Naive thymus-derived CD8-positive, alpha-beta T cell (primary cell): ENCODE measurements at regions not wholly inside any gene's neighbourhood (a gene's known extent, or its start where the extent isn't known, plus 50 kb on each side); places are given as distances from the start of the nearest gene placed in this dataset.

ENCODE experiments used
- ATAC-seq, 2 donors: fragments of 150-1000 bp; cut with Tn5 transposase in 1 of 2; sonication (Bioruptor Pico), chemical (Tn5 transposase) in 1 of 2; 1 replicate in 1 of 2; 2 replicates in 1 of 2; pipeline ENCODE4 v1.10.0; 2021; ENCODE audit warnings: mild to moderate bottlenecking in 2 of 2, moderate library complexity in 2 of 2
- POLR2A ChIA-PET: fragments of 350-600 bp; sonication (Branson Sonifier 250); formaldehyde crosslinking; loops from one replicate; lab custom pipeline; 2021; ENCODE audit warnings: antibody characterized with exemption; lab: Charles Lee
- DNase-seq, 10 donors: peaks; one replicate each; pipeline versions ENCODE4 v3.0.0 to v3.0.0-alpha.2; 2020 to 2022
- H3K27ac Mint-ChIP-seq, 10 donors: one replicate each; pipeline ENCODE4 v1.8.0; 2020 to 2022; ENCODE audit warnings: mild to moderate bottlenecking in 10 of 10, mixed read lengths in 10 of 10, moderate library complexity in 4 of 10, inconsistent platforms in 1 of 10
- H3K27me3 Mint-ChIP-seq, 5 donors: one replicate each; pipeline ENCODE4 v1.8.0; 2021 to 2022; ENCODE audit warnings: mixed read lengths in 5 of 5
- H3K36me3 Mint-ChIP-seq, 3 donors: one replicate each; pipeline ENCODE4 v1.8.0; 2020 to 2022; ENCODE audit warnings: mixed read lengths in 3 of 3, mild to moderate bottlenecking in 2 of 3, inconsistent platforms in 1 of 3
- H3K4me1 Mint-ChIP-seq, 4 donors: one replicate each; pipeline ENCODE4 v1.8.0; 2021 to 2022; ENCODE audit warnings: mixed read lengths in 4 of 4
- H3K4me3 Mint-ChIP-seq, 10 donors: one replicate each; pipeline ENCODE4 v1.8.0; 2020 to 2022; ENCODE audit warnings: mild to moderate bottlenecking in 10 of 10, mixed read lengths in 10 of 10, moderate library complexity in 6 of 10, inconsistent platforms in 1 of 10
- H3K9me3 Mint-ChIP-seq, 9 donors: one replicate each; pipeline ENCODE4 v1.8.0; 2020 to 2022; ENCODE audit warnings: mixed read lengths in 9 of 9, mild to moderate bottlenecking in 3 of 9, inconsistent platforms in 1 of 9, moderate library complexity in 1 of 9

DNA sequence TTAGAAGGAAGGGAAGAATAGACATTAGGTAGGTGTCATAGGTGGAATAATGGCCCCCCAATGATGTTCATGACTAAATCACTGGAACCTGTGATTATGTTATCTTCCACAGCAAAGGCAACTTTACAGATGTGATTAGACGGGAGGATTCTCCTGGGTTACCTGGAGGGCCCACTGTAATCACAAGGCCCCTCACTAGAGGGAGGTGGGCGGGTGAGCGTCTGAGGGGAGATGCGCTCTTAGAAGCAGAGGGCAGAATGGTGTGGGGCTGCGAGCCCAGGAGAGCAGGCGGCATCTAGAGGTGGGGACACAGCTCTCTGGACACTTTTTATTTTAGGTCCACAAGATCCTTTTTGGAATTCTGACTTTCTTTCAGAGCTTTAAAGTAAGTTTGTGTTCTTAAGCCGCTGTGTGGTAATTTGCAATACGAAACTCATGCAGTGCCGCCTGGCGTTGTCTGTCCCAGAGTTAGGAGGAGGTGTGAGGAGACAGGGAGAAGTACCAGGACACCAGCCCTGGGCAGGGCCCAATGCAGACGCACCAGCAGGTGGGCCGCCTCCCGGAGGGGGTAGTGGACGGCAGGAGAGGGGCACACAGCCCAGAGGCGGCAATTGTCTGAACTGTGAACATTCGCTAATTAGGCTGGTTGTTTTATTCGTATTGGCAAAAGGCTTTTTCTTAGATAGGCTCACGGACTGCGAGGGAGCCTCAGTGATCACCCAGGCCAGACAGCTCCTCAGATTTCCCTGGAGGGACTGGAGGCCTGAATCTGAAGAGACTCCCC is 51.1 kb upstream of the FANCC start:
- Mint-ChIP-seq H3K27ac (no peak overlapping the region), H3K4me3 (no peak overlapping the region), H3K27me3 (peaks cover 8 to 49% (median 25%) of the 10 kb centered on the region in 5 donors), H3K9me3 (peaks cover 0 to 3% (median 0%) of the 10 kb centered on the region in 9 donors), H3K4me1 (peaks cover 0 to 6% (median 0%) of the 10 kb centered on the region in 4 donors), H3K36me3 (peaks cover 0 to 5% (median 0%) of the 10 kb centered on the region in 3 donors)
- POLR2A ChIA-PET = no interaction called here
- no peak for DNase-seq
- no peak for ATAC-seq
